ENCODE measurements at regions not wholly inside any gene's neighbourhood (a gene's known extent, or its start where the extent isn't known, plus 50 kb on each side); places are given as distances from the start of the nearest gene placed in this dataset.

DNA sequence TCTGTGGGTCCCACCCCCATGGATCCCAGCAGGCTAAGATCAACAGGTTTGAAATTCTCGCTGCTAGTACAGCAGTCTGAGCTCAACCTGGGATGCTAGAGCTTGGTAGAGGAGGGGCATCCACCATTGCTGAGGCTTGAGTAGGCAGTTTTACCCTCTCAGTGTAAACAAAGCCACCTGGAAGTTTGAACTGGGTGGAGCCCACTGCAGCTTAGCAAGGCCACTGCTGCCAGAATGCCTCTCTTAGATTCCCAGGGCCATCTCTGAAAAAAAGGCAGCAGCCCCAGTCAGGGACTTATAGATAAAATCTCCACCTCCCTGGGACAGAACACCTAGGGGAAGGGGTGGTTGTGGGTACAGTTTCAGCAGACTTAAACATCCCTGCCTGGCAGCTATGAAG, 190.0 kb upstream of the CACNA2D1 start:
- TF ChIP-seq POLR2A (IDR thresholded peaks at IDR 0.05; ENCODE audit: low read depth, low read length) (no peak), CTCF (IDR thresholded peaks at IDR 0.05; ENCODE audit: extremely low read depth in 1 of 2, insufficient read depth in 1 of 2, low read depth in 1 of 2, low read length in 2 of 2) (no peak), FOS (IDR thresholded peaks at IDR 0.05; ENCODE audit: borderline replicate concordance, insufficient read depth, low read length) (no peak), POLR2AphosphoS5 (IDR thresholded peaks at IDR 0.05; ENCODE audit: insufficient read depth, low read depth, low read length) (no peak)
- dilution Hi-C loops (cut with MboI; ENCODE audit: extremely low pct_ligation_motif_present, low sequenced_read_pairs) = no loop called here
- Histone ChIP-seq H3K9ac (replicated peaks; ENCODE audit: extremely low read depth, insufficient read depth, low read length) (no peak overlapping the region), H3K9me3 (replicated peaks; ENCODE audit: control insufficient read depth, insufficient read depth, low read length) (no peaks in the 10 kb centered on the region), H3K27ac (ENCODE audit: insufficient read depth, low read depth, low read length) (no peak overlapping the region), H3K27me3 (ENCODE audit: control insufficient read depth in 2 of 2, insufficient read depth in 2 of 2, low read length in 2 of 2) (no peaks in the 10 kb centered on the region), H4K20me1 (replicated peaks; ENCODE audit: control insufficient read depth, extremely low read depth, insufficient read depth, low read length) (no peaks in the 10 kb centered on the region), H3K36me3 (ENCODE audit: control insufficient read depth in 2 of 2, extremely low read depth in 1 of 2, insufficient read depth in 2 of 2, low read length in 2 of 2) (no peaks in the 10 kb centered on the region), H3K4me3 (replicated peaks in 1 of 3; ENCODE audit: insufficient read depth in 1 of 3, low read depth in 1 of 3, low read length in 3 of 3) (no peak overlapping the region), H2AFZ (ENCODE audit: low read depth, low read length) (no peak overlapping the region), H3K4me1 (ENCODE audit: control insufficient read depth, extremely low read depth, insufficient read depth, low read length) (no peaks in the 10 kb centered on the region), H3K4me2 (ENCODE audit: insufficient read depth, low read length) (no peak overlapping the region), H3K9me1 (replicated peaks; ENCODE audit: control insufficient read depth, extremely low read depth, insufficient read depth, low read length) (no peaks in the 10 kb centered on the region), H3K79me2 (ENCODE audit: control insufficient read depth, insufficient read depth, low read length) (no peaks in the 10 kb centered on the region)
- DNase-seq (ENCODE audit: low read depth, low spot score) (no peak), FAIRE-seq (no peak)
- ChIA-PET CTCF (no interaction called here), POLR2A (no interaction called here)
- BruUV-seq (replicated peaks) = no TSS peak
- intact Hi-C loops (cut with micrococcal nuclease) = no loop called here

DNA sequence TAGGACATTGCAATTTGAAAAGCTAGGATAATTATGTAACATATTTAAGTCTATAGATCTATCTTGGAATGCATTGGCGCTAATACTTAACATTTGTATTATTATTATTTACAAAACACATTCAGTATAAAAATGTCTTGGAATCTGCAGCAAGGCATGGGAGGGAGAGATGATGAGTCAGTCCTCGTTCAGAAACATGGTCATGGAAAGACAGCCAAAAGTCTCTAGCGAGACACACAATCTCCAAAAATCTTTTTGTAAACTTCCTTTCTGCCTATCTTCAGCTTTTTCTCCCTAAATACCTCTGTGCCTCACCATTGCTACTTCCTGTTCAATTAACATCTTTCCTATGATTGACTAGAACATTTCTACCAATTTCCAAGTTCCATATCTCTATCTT, 188.4 kb upstream of the CACNA2D1 start:
- BruUV-seq (replicated peaks) = no TSS peak
- no peak for TF ChIP-seq POLR2AphosphoS5 (IDR thresholded peaks at IDR 0.05; ENCODE audit: insufficient read depth, low read depth, low read length)
- TF ChIP-seq POLR2A (IDR thresholded peaks at IDR 0.05; ENCODE audit: low read depth, low read length) = no peak
- TF ChIP-seq GATA2 (IDR thresholded peaks at IDR 0.05; ENCODE audit: insufficient read depth, insufficient read length, low read depth, low read length) = no peak
- TF ChIP-seq CTCF (IDR thresholded peaks at IDR 0.05; ENCODE audit: extremely low read depth in 1 of 2, insufficient read depth in 1 of 2, low read depth in 1 of 2, low read length in 2 of 2) = no peak
- no peak for TF ChIP-seq EZH2 (IDR thresholded peaks at IDR 0.05; ENCODE audit: borderline replicate concordance, low read depth, low read length, severe bottlenecking)
- no peak for TF ChIP-seq MYC (IDR thresholded peaks at IDR 0.05; ENCODE audit: low read depth, low read length)
- no peak for TF ChIP-seq MAX (IDR thresholded peaks at IDR 0.05; ENCODE audit: insufficient read depth, insufficient read length)
- no peak for TF ChIP-seq JUN (IDR thresholded peaks at IDR 0.05; ENCODE audit: borderline replicate concordance, insufficient read depth, insufficient read length, low read depth)
- TF ChIP-seq FOS (IDR thresholded peaks at IDR 0.05; ENCODE audit: borderline replicate concordance, insufficient read depth, low read length) = no peak
- intact Hi-C loops (cut with micrococcal nuclease) = no loop called here
- no peaks in the 10 kb centered on the region for H3K36me3 ChIP-seq (ENCODE audit: control insufficient read depth in 2 of 2, extremely low read depth in 1 of 2, insufficient read depth in 2 of 2, low read length in 2 of 2)
- no peak overlapping the region for H2AFZ ChIP-seq (ENCODE audit: low read depth, low read length)
- H3K4me3 ChIP-seq (replicated peaks in 1 of 3; ENCODE audit: insufficient read depth in 1 of 3, low read depth in 1 of 3, low read length in 3 of 3) = no peak overlapping the region
- no peaks in the 10 kb centered on the region for H3K9me3 ChIP-seq (replicated peaks; ENCODE audit: control insufficient read depth, insufficient read depth, low read length)
- H3K27ac ChIP-seq (ENCODE audit: insufficient read depth, low read depth, low read length) = no peak overlapping the region
- POLR2A ChIA-PET = no interaction called here
- H3K9me1 ChIP-seq (replicated peaks; ENCODE audit: control insufficient read depth, extremely low read depth, insufficient read depth, low read length) = no peaks in the 10 kb centered on the region
- FAIRE-seq (no peak), DNase-seq (ENCODE audit: low read depth, low spot score) (no peak)
- H3K9ac ChIP-seq (replicated peaks; ENCODE audit: extremely low read depth, insufficient read depth, low read length) = no peak overlapping the region
- no peaks in the 10 kb centered on the region for H4K20me1 ChIP-seq (replicated peaks; ENCODE audit: control insufficient read depth, extremely low read depth, insufficient read depth, low read length)
- dilution Hi-C loops (cut with MboI; ENCODE audit: extremely low pct_ligation_motif_present, low sequenced_read_pairs) = no loop called here
- no peaks in the 10 kb centered on the region for H3K4me1 ChIP-seq (ENCODE audit: control insufficient read depth, extremely low read depth, insufficient read depth, low read length)
- CTCF ChIA-PET = no interaction called here
- H3K27me3 ChIP-seq (ENCODE audit: control insufficient read depth in 2 of 2, insufficient read depth in 2 of 2, low read length in 2 of 2) = no peaks in the 10 kb centered on the region
- no peaks in the 10 kb centered on the region for H3K79me2 ChIP-seq (ENCODE audit: control insufficient read depth, insufficient read depth, low read length)
- no peak overlapping the region for H3K4me2 ChIP-seq (ENCODE audit: insufficient read depth, low read length)
